ENCODE measurements at regions not wholly inside any gene's neighbourhood (a gene's known extent, or its start where the extent isn't known, plus 50 kb on each side); places are given as distances from the start of the nearest gene placed in this dataset.
"Not testable (repeated sequence)": the region's sequence is repeated elsewhere in the genome, so short reads cannot be mapped to it uniquely, and the experiment has no call there.

GRCh38 chr4:63226229-63226628, 1183.0 kb downstream of the TECRL start:
- H3K27ac ChIP-seq, result no peak overlapping the region
- TF ChIP-seq CTCF (conservative IDR thresholded peaks at IDR 0.05) (no peak), ZFX (IDR thresholded peaks at IDR 0.05) (no peak)

- TF ChIP-seq ZFX (IDR thresholded peaks at IDR 0.05) (no peak), CTCF (conservative IDR thresholded peaks at IDR 0.05) (no peak)
- H3K27ac ChIP-seq, result no peak overlapping the region
Observed at GRCh38 chr4:63222466-63222865, 1186.8 kb downstream of the TECRL start.

- H3K27ac ChIP-seq, result no peak overlapping the region
- TF ChIP-seq CTCF (conservative IDR thresholded peaks at IDR 0.05) (no peak), ZFX (IDR thresholded peaks at IDR 0.05) (no peak)
Observed at GRCh38 chr4:63221477-63221876, 1187.8 kb downstream of the TECRL start.

GRCh38 chr4:63218856-63219255, 1190.4 kb downstream of the TECRL start:
- no peak for TF ChIP-seq CTCF (conservative IDR thresholded peaks at IDR 0.05)
- no peak for TF ChIP-seq ZFX (IDR thresholded peaks at IDR 0.05)
- no peak overlapping the region for H3K27ac ChIP-seq

GRCh38 chr4:63214076-63214475, 1195.2 kb downstream of the TECRL start:
- TF ChIP-seq CTCF (conservative IDR thresholded peaks at IDR 0.05) (no peak), ZFX (IDR thresholded peaks at IDR 0.05) (no peak)

GRCh38 chr4:63211776-63212479, 1197.3 kb downstream of the TECRL start:
- no peak overlapping the region for H3K27ac ChIP-seq
- TF ChIP-seq CTCF (conservative IDR thresholded peaks at IDR 0.05), result no peak
- TF ChIP-seq ZFX (IDR thresholded peaks at IDR 0.05), result no peak

More at GRCh38 chr4:63214076-63214475, 1195.2 kb downstream of the TECRL start:
- H3K27ac ChIP-seq, result no peak overlapping the region

- no peak overlapping the region for H3K27ac ChIP-seq
- TF ChIP-seq CTCF (conservative IDR thresholded peaks at IDR 0.05) (no peak), ZFX (IDR thresholded peaks at IDR 0.05) (no peak)
Observed at GRCh38 chr4:63211375-63211774, 1197.9 kb downstream of the TECRL start.

GRCh38 chr4:63193029-63193428, 1216.2 kb downstream of the TECRL start:
- H3K27ac ChIP-seq, result not testable (repeated sequence)

Measured in C4-2B (cell line).